ENCODE measurements at regions not wholly inside any gene's neighbourhood (a gene's known extent, or its start where the extent isn't known, plus 50 kb on each side); places are given as distances from the start of the nearest gene placed in this dataset.

DNA sequence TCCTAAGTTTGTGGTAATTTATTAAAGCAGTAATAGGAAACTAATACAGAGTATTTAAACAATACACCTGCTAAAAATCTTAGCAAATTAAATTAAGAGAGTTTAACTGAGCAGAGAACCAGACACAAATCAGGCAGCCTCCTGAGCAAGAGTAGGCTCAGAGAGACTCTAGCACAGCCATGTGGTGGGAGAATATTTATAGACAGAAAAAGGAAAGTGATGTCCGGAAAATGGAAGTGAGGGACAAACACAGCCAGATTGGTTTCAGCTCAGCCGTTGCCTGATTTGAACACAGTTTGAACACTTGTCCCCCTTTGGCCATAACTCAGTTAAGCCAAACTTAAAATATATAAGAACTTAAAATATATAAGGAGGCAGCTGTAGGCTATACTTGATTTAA, 192.6 kb upstream of the PSMD7 start:
- TF ChIP-seq, protein P1, sequence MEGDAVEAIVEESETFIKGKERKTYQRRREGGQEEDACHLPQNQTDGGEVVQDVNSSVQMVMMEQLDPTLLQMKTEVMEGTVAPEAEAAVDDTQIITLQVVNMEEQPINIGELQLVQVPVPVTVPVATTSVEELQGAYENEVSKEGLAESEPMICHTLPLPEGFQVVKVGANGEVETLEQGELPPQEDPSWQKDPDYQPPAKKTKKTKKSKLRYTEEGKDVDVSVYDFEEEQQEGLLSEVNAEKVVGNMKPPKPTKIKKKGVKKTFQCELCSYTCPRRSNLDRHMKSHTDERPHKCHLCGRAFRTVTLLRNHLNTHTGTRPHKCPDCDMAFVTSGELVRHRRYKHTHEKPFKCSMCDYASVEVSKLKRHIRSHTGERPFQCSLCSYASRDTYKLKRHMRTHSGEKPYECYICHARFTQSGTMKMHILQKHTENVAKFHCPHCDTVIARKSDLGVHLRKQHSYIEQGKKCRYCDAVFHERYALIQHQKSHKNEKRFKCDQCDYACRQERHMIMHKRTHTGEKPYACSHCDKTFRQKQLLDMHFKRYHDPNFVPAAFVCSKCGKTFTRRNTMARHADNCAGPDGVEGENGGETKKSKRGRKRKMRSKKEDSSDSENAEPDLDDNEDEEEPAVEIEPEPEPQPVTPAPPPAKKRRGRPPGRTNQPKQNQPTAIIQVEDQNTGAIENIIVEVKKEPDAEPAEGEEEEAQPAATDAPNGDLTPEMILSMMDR (IDR thresholded peaks at IDR 0.05) = no peak
- TF ChIP-seq POLR2A (IDR thresholded peaks at IDR 0.05) (no peak), POLR2AphosphoS5 (IDR thresholded peaks at IDR 0.05) (no peak)
